ENCODE measurements at regions not wholly inside any gene's neighbourhood (a gene's known extent, or its start where the extent isn't known, plus 50 kb on each side); places are given as distances from the start of the nearest gene placed in this dataset.

- no peak for DNase-seq (ENCODE audit: extremely low read depth, low read depth)
- no peak for TF ChIP-seq CTCF (IDR thresholded peaks at IDR 0.05; ENCODE audit: low read depth, low read length)
Observed at GRCh38 chr12:13576935-13577500, 380.5 kb downstream of the EMP1 start.

- no peak for TF ChIP-seq CTCF (IDR thresholded peaks at IDR 0.05; ENCODE audit: low read depth, low read length)
- DNase-seq (ENCODE audit: extremely low read depth, low read depth), result peak; percentile 8
Observed at GRCh38 chr12:13573698-13574321, 377.3 kb downstream of the EMP1 start.

GRCh38 chr12:13571035-13571434, 374.5 kb downstream of the EMP1 start:
- DNase-seq (ENCODE audit: extremely low read depth, low read depth), result no peak
- no peak for TF ChIP-seq CTCF (IDR thresholded peaks at IDR 0.05; ENCODE audit: low read depth, low read length)

GRCh38 chr12:13570005-13570694, 373.6 kb downstream of the EMP1 start:
- DNase-seq (ENCODE audit: extremely low read depth, low read depth), result no peak
- TF ChIP-seq CTCF (IDR thresholded peaks at IDR 0.05; ENCODE audit: low read depth, low read length), result no peak

- TF ChIP-seq CTCF (IDR thresholded peaks at IDR 0.05; ENCODE audit: low read depth, low read length), result no peak
Observed at GRCh38 chr12:13566292-13566691, 369.8 kb downstream of the EMP1 start.

GRCh38 chr12:13564266-13564810, 367.8 kb downstream of the EMP1 start:
- TF ChIP-seq CTCF (IDR thresholded peaks at IDR 0.05; ENCODE audit: low read depth, low read length), result no peak
- DNase-seq (ENCODE audit: extremely low read depth, low read depth), result no peak

More at GRCh38 chr12:13566292-13566691, 369.8 kb downstream of the EMP1 start:
- no peak for DNase-seq (ENCODE audit: extremely low read depth, low read depth)

- TF ChIP-seq CTCF (IDR thresholded peaks at IDR 0.05; ENCODE audit: low read depth, low read length), result no peak
- no peak for DNase-seq (ENCODE audit: extremely low read depth, low read depth)
Observed at GRCh38 chr12:13563743-13564125, 367.2 kb downstream of the EMP1 start.
